IMR-90 (cell line): ENCODE measurements at regions not wholly inside any gene's neighbourhood (a gene's known extent, or its start where the extent isn't known, plus 50 kb on each side); places are given as distances from the start of the nearest gene placed in this dataset.

Experiments used
- ATAC-seq: fragments of 200-7000 bp; cut with Tn5 transposase; 2 replicates; pipeline ENCODE4 v1.9.1; 2020; ENCODE audit warnings: low read depth, mild to moderate bottlenecking, moderate library complexity
- BruUV-seq: library from RNA; stranded (reverse); fragments of 400-500 nt; replicated peaks from 2 replicates; lab custom pipeline; 2021; lab: Mats Ljungman, UMichigan
- CTCF ChIA-PET: fragments of 300-600 bp; formaldehyde crosslinking; extraction: SDS; loops from one replicate; lab custom pipeline; 2021; ENCODE audit warnings: antibody characterized with exemption; lab: Yijun Ruan, JAX
- POLR2A ChIA-PET: fragments of 300-600 bp; sonication (Branson Sonifier 250); formaldehyde crosslinking; loops from one replicate; lab custom pipeline; 2022; ENCODE audit warnings: antibody characterized with exemption; ENCODE audit not compliant: unreplicated experiment; lab: Charles Lee
- DNase-seq: peaks from one replicate; pipeline ENCODE4 v3.0.0; 2013
- H2AFZ ChIP-seq: replicated peaks from 2 replicates; pipeline ENCODE3; 2013; ENCODE audit warnings: low read length, mild to moderate bottlenecking; ENCODE audit not compliant: poor library complexity
- H2AK5ac ChIP-seq: 2 replicates; pipeline ENCODE4 v1.6.1; 2013; ENCODE audit warnings: low read depth, low read length, inconsistent platforms
- H2AK9ac ChIP-seq: replicated peaks from 2 replicates; pipeline ENCODE3; 2013; ENCODE audit warnings: mild to moderate bottlenecking, low read depth, low read length, moderate library complexity; ENCODE audit not compliant: poor library complexity
- H2BK120ac ChIP-seq: 2 replicates; pipeline ENCODE4 v1.6.1; 2013; ENCODE audit warnings: low read depth, low read length, inconsistent platforms
- H2BK15ac ChIP-seq: 3 replicates; pipeline ENCODE4 v1.6.1; 2013; ENCODE audit warnings: low read depth, low read length, inconsistent platforms
- H2BK20ac ChIP-seq: 2 replicates; pipeline ENCODE4 v1.6.1; 2013; ENCODE audit warnings: low read depth, mild to moderate bottlenecking, inconsistent platforms, low read length, moderate library complexity
- H2BK5ac ChIP-seq: 2 replicates; pipeline ENCODE4 v1.6.1; 2013; ENCODE audit warnings: mild to moderate bottlenecking, low read depth, low read length, inconsistent platforms; ENCODE audit not compliant: poor library complexity, severe bottlenecking
- H3K14ac ChIP-seq: replicated peaks from 2 replicates; pipeline ENCODE4 v1.6.1; 2013; ENCODE audit warnings: low read depth, low read length, inconsistent platforms
- H3K18ac ChIP-seq: 2 replicates; pipeline ENCODE4 v1.6.1; 2013; ENCODE audit warnings: low read depth, low read length, control low read depth
- H3K23ac ChIP-seq: 2 replicates; pipeline ENCODE4 v1.6.1; 2013; ENCODE audit warnings: low read depth, low read length, inconsistent platforms
- H3K27ac ChIP-seq: 2 replicates; pipeline ENCODE4 v1.5.1; 2013; ENCODE audit warnings: mild to moderate bottlenecking, control low read depth, low read length; ENCODE audit not compliant: insufficient read depth
- H3K27me3 ChIP-seq: 2 replicates; pipeline ENCODE4 v1.6.1; 2013; ENCODE audit warnings: low read length; ENCODE audit not compliant: control insufficient read depth, insufficient read depth
- H3K36me3 ChIP-seq: 2 replicates; pipeline ENCODE4 v1.6.1; 2013; ENCODE audit warnings: low read length, mixed read lengths; ENCODE audit not compliant: control insufficient read depth, insufficient read depth
- H3K4ac ChIP-seq: 2 replicates; pipeline ENCODE4 v1.6.1; 2013; ENCODE audit warnings: low read depth, low read length, inconsistent platforms
- H3K4me1 ChIP-seq: 2 replicates; pipeline ENCODE4 v1.6.1; 2013; ENCODE audit warnings: low read length, mixed read lengths; ENCODE audit not compliant: control insufficient read depth, insufficient read depth
- H3K4me2 ChIP-seq: 2 replicates; pipeline ENCODE4 v1.6.1; 2013; ENCODE audit warnings: low read depth, mild to moderate bottlenecking, control low read depth, low read length, moderate library complexity
- H3K4me3 ChIP-seq: 2 replicates; pipeline ENCODE4 v1.5.1; 2013; ENCODE audit warnings: low read depth, mild to moderate bottlenecking, control low read depth, low read length, moderate library complexity; ENCODE audit not compliant: insufficient read depth
- H3K56ac ChIP-seq: 2 replicates; pipeline ENCODE4 v1.6.1; 2013; ENCODE audit warnings: low read length, inconsistent platforms; ENCODE audit not compliant: insufficient read depth; ENCODE audit errors: extremely low read depth
- H3K79me1 ChIP-seq, 2 experiments: 2 replicates each; pipeline ENCODE4 v1.6.1; 2013; ENCODE audit warnings: low read length in 2 of 2, inconsistent platforms in 1 of 2, low read depth in 1 of 2
- H3K9ac ChIP-seq: 2 replicates; pipeline ENCODE4 v1.6.1; 2013; ENCODE audit warnings: low read depth, low read length, control low read depth
- H3K9me1 ChIP-seq: 2 replicates; pipeline ENCODE4 v1.6.1; 2013; ENCODE audit warnings: low read length, inconsistent platforms; ENCODE audit not compliant: insufficient read depth
- H3K9me3 ChIP-seq: 2 replicates; pipeline ENCODE4 v1.6.1; 2013; ENCODE audit warnings: low read length; ENCODE audit not compliant: control insufficient read depth, insufficient read depth
- H4K20me1 ChIP-seq: 2 replicates; pipeline ENCODE4 v1.6.1; 2013; ENCODE audit warnings: low read length, inconsistent platforms; ENCODE audit not compliant: insufficient read depth
- H4K5ac ChIP-seq: 2 replicates; pipeline ENCODE4 v1.6.1; 2013; ENCODE audit warnings: mild to moderate bottlenecking, low read depth, low read length, control low read depth
- H4K8ac ChIP-seq, 2 experiments: 2 replicates each; pipeline ENCODE4 v1.6.1; 2013; ENCODE audit warnings: low read depth in 2 of 2, low read length in 2 of 2, control low read depth in 1 of 2, inconsistent platforms in 1 of 2
- H4K91ac ChIP-seq: 2 replicates; pipeline ENCODE4 v1.6.1; 2013; ENCODE audit warnings: low read depth, low read length, inconsistent platforms; ENCODE audit not compliant: insufficient read depth
- BHLHE40 ChIP-seq: fragments of 150-350 bp; IDR thresholded peaks from 2 replicates; pipeline ENCODE4 v1.6.1; 2016; ENCODE audit warnings: mild to moderate bottlenecking, low read depth, low read length
- CEBPB ChIP-seq: IDR thresholded peaks from 2 replicates; pipeline ENCODE4 v1.6.1; 2012; ENCODE audit warnings: low read depth, low read length, improper control_type of control experiment
- CHD1 ChIP-seq: IDR thresholded peaks from 2 replicates; pipeline ENCODE4 v1.6.1; 2012; ENCODE audit warnings: low read depth, low read length, improper control_type of control experiment
- FOS ChIP-seq: fragments of 150-350 bp; IDR thresholded peaks from 2 replicates; pipeline ENCODE4 v1.6.1; 2016; ENCODE audit warnings: low read depth, low read length
- MAFK ChIP-seq: IDR thresholded peaks from 2 replicates; pipeline ENCODE4 v1.6.1; 2012; ENCODE audit warnings: low read depth, low read length, improper control_type of control experiment
- MXI1 ChIP-seq: IDR thresholded peaks from 2 replicates; pipeline ENCODE4 v1.6.1; 2012; ENCODE audit warnings: low read depth, mild to moderate bottlenecking, low read length, moderate library complexity, borderline replicate concordance
- POLR2A ChIP-seq: IDR thresholded peaks from 2 replicates; pipeline ENCODE4 v1.6.1; 2012; ENCODE audit warnings: mild to moderate bottlenecking, low read depth, low read length
- RAD21 ChIP-seq: IDR thresholded peaks from 2 replicates; pipeline ENCODE4 v1.6.1; 2012; ENCODE audit warnings: low read length, improper control_type of control experiment
- RCOR1 ChIP-seq: IDR thresholded peaks from 2 replicates; pipeline ENCODE4 v1.6.1; 2012; ENCODE audit warnings: mild to moderate bottlenecking, low read length, improper control_type of control experiment; ENCODE audit not compliant: insufficient replicate concordance
- RFX5 ChIP-seq: IDR thresholded peaks from 2 replicates; pipeline ENCODE4 v1.8.0; 2012; ENCODE audit warnings: low read depth, mild to moderate bottlenecking, low read length, moderate library complexity
- SMC3 ChIP-seq: fragments of 150-350 bp; IDR thresholded peaks from 2 replicates; pipeline ENCODE4 v1.6.1; 2016; ENCODE audit warnings: low read depth, mild to moderate bottlenecking, antibody characterized with exemption, low read length, moderate library complexity
- WGBS, 2 experiments: methylation state at CpG; one replicate each; pipeline versions ENCODE4 v1.1.5 to v1.1.7; 2013; ENCODE audit warnings: missing lambda C conversion rate in 2 of 2; ENCODE audit not compliant: insufficient read length in 1 of 2; ENCODE audit errors: extremely low coverage in 2 of 2; 5-methylcytosine and 5-hydroxymethylcytosine counted together
- dilution Hi-C: fragments of 300-500 bp; cut with HindIII; formaldehyde crosslinking; loops from one replicate; pipeline ENCODE4 v1.14.3; 2018; ENCODE audit warnings: low sequenced_read_pairs; ENCODE audit not compliant: unreplicated experiment
- in situ Hi-C: fragments of 300-500 bp; cut with MboI; formaldehyde crosslinking; loops from 3 replicates; pipeline ENCODE4 v1.14.3; 2019; ENCODE audit warnings: low sequenced_read_pairs, inconsistent platforms, mixed read lengths
- intact Hi-C: fragments of 100-400 bp; cut with micrococcal nuclease; formaldehyde crosslinking; loops from 2 replicates; pipeline ENCODE4 v1.10.0; 2022
- TF ChIP-seq, protein P1 (sequence below): fragments of 150-350 bp; IDR thresholded peaks from 2 replicates; pipeline ENCODE4 v1.6.1; 2017; ENCODE audit warnings: mild to moderate bottlenecking, antibody characterized with exemption, low read length, low read depth
- TF ChIP-seq, protein P2 (sequence below): fragments of 150-350 bp; IDR thresholded peaks from 2 replicates; pipeline ENCODE4 v1.6.1; 2016; ENCODE audit warnings: low read depth, mild to moderate bottlenecking, low read length, moderate library complexity, borderline replicate concordance
- TF ChIP-seq, protein P3 (sequence below): conservative IDR thresholded peaks from 2 replicates; pipeline ENCODE4 v1.5.1; 2012; ENCODE audit warnings: mild to moderate bottlenecking, low read depth, low read length, improper control_type of control experiment

DNA sequence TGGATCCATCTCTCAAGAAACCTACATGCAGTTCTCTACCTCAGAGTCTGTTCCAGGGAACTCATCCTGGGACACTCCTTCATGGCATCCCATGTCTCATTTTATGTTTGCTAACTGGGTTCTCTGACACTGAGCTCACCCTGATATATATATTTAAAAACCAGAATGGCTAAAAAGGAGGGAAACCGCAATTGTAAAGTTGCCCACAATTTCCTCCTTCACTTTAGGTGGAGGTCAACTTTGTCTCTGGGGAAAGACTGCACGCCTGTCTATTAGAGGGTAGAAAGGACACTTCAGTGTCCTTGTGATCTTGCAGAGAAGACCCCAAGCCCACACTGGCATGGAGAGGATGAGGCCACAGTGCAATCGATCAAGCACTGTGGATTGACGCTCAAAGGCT lies 131.7 kb downstream of the TEX36 start:
- dilution Hi-C loops (no loop called here), in situ Hi-C loops (no loop called here), intact Hi-C loops (no loop called here)
- no peak for TF ChIP-seq MAFK
- TF ChIP-seq MXI1: no peak
- TF ChIP-seq CHD1: no peak
- TF ChIP-seq RFX5: no peak
- no peak for TF ChIP-seq SMC3
- no peak for TF ChIP-seq RCOR1
- no peak for TF ChIP-seq FOS
- TF ChIP-seq CEBPB: no peak
- TF ChIP-seq, protein P1, sequence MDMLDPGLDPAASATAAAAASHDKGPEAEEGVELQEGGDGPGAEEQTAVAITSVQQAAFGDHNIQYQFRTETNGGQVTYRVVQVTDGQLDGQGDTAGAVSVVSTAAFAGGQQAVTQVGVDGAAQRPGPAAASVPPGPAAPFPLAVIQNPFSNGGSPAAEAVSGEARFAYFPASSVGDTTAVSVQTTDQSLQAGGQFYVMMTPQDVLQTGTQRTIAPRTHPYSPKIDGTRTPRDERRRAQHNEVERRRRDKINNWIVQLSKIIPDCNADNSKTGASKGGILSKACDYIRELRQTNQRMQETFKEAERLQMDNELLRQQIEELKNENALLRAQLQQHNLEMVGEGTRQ: no peak
- TF ChIP-seq, protein P2, sequence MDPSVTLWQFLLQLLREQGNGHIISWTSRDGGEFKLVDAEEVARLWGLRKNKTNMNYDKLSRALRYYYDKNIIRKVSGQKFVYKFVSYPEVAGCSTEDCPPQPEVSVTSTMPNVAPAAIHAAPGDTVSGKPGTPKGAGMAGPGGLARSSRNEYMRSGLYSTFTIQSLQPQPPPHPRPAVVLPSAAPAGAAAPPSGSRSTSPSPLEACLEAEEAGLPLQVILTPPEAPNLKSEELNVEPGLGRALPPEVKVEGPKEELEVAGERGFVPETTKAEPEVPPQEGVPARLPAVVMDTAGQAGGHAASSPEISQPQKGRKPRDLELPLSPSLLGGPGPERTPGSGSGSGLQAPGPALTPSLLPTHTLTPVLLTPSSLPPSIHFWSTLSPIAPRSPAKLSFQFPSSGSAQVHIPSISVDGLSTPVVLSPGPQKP: no peak
- TF ChIP-seq RAD21: no peak
- TF ChIP-seq, protein P3, sequence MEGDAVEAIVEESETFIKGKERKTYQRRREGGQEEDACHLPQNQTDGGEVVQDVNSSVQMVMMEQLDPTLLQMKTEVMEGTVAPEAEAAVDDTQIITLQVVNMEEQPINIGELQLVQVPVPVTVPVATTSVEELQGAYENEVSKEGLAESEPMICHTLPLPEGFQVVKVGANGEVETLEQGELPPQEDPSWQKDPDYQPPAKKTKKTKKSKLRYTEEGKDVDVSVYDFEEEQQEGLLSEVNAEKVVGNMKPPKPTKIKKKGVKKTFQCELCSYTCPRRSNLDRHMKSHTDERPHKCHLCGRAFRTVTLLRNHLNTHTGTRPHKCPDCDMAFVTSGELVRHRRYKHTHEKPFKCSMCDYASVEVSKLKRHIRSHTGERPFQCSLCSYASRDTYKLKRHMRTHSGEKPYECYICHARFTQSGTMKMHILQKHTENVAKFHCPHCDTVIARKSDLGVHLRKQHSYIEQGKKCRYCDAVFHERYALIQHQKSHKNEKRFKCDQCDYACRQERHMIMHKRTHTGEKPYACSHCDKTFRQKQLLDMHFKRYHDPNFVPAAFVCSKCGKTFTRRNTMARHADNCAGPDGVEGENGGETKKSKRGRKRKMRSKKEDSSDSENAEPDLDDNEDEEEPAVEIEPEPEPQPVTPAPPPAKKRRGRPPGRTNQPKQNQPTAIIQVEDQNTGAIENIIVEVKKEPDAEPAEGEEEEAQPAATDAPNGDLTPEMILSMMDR: no peak
- TF ChIP-seq POLR2A: no peak
- no peak for TF ChIP-seq BHLHE40
- ChIA-PET POLR2A (no interaction called here), CTCF (no interaction called here)
- Histone ChIP-seq H3K4me3 (no peak overlapping the region), H2BK5ac (no peak overlapping the region), H3K23ac (no peak overlapping the region), H3K27ac (no peak overlapping the region), H3K9me1 (no peaks in the 10 kb centered on the region), H4K20me1 (no peaks in the 10 kb centered on the region), H2BK15ac (no peak overlapping the region), H3K4me2 (no peak overlapping the region), H2BK120ac (no peak overlapping the region), H3K14ac (no peak overlapping the region), H2BK20ac (no peak overlapping the region), H2AFZ (no peak overlapping the region), H3K36me3 (no peaks in the 10 kb centered on the region), H3K9ac (no peak overlapping the region), H3K27me3 (no peaks in the 10 kb centered on the region; the same call in 1 of the 2 replicates), H4K5ac (no peak overlapping the region), H2AK9ac (no peak overlapping the region), H4K91ac (no peak overlapping the region), H4K8ac (no peak overlapping the region), H2AK5ac (no peak overlapping the region), H3K18ac (no peak overlapping the region), H3K9me3 (no peaks in the 10 kb centered on the region), H3K4ac (no peak overlapping the region), H3K4me1 (no peaks in the 10 kb centered on the region), H3K79me1 (no peaks in the 10 kb centered on the region), H3K56ac (no peak overlapping the region)
- WGBS, 2 experiments: 90% methylated on average over 2 of the region's 4 CpGs; no CpG with 5 or more reads in 1 of the 2 experiments
- BruUV-seq: no TSS peak
- DNase-seq (no peak), ATAC-seq (no peak)
